Thyroid gland (tissue), 4 donors: ENCODE measurements at regions not wholly inside any gene's neighbourhood (a gene's known extent, or its start where the extent isn't known, plus 50 kb on each side); places are given as distances from the start of the nearest gene placed in this dataset.

ENCODE experiments used
- DNase-seq, 2 donors: peaks; one replicate each; pipeline ENCODE4 v3.0.0-alpha.2; 2019
- H3K27ac ChIP-seq, 3 donors: fragments of 200-600 bp; sonication (generic); 1 replicate in 2 of 3; 2 replicates in 1 of 3; pipeline ENCODE4 v1.5.1; 2016 to 2019; ENCODE audit warnings: mild to moderate bottlenecking in 1 of 3, moderate library complexity in 1 of 3
- H3K27me3 ChIP-seq: fragments of 200-600 bp; sonication (generic); one replicate; pipeline ENCODE4 v1.5.1; 2019
- H3K36me3 ChIP-seq, 2 donors: fragments of 200-600 bp; sonication (generic); one replicate each; pipeline ENCODE4 v1.5.1; 2016 to 2019
- H3K4me1 ChIP-seq, 2 donors: fragments of 200-600 bp; sonication (generic); one replicate each; pipeline ENCODE4 v1.5.1; 2017 to 2019
- H3K4me3 ChIP-seq, 3 donors: fragments of 200-600 bp; sonication (generic); replicated peaks in 1 of 3; 1 replicate in 2 of 3; 2 replicates in 1 of 3; pipeline ENCODE4 v1.5.1; 2016; ENCODE audit warnings: mild to moderate bottlenecking in 1 of 3
- H3K9me3 ChIP-seq: fragments of 200-600 bp; sonication (generic); one replicate; pipeline ENCODE4 v1.5.1; 2017
- POLR2A ChIP-seq, 2 donors: fragments of 450-650 bp; IDR thresholded peaks; one replicate each; pipeline ENCODE4 v1.6.1; 2017; ENCODE audit warnings: antibody characterized with exemption in 2 of 2, mild to moderate bottlenecking in 2 of 2, moderate library complexity in 1 of 2
- WGBS, 2 donors: methylation state at CpG; one replicate each; pipeline ENCODE4 v1.1.5; 2017; 5-methylcytosine and 5-hydroxymethylcytosine counted together
- intact Hi-C: fragments of 100-400 bp; cut with DNase I; formaldehyde crosslinking; loops from one replicate; pipeline ENCODE4 v1.15.1; 2023
- TF ChIP-seq, protein P1 (sequence below), 6 experiments: fragments of 200-600 bp in 3 of 6; fragments of 450-650 bp in 3 of 6; sonication (generic) in 3 of 6; IDR thresholded peaks; one replicate each; pipeline ENCODE4 v1.5.1; 2016 to 2019; ENCODE audit warnings: antibody characterized with exemption in 6 of 6, mild to moderate bottlenecking in 2 of 6, inconsistent platforms in 1 of 6, moderate library complexity in 1 of 6

DNA sequence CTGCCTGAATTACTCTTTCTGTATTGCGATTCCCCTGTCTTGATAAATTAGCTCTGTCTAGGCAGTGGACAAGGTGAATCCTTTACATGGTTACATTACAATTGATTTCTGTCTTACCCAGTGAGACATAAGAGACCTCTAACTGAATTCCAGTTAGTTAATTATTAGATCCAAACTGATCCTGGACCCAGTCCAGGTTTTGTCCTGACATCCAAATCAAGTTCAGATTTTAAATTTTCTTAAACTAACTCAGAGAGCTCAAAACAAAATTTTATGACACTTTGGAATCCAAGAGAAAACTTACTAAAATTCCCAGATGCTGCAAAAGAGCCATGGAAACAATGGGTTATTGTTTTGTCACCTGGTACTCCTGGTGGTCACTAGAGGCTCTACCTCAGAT is 2166.6 kb downstream of the TP53TG3F start:
- WGBS, 2 donors = 69 to 74% methylated on average over 1 of the region's 1 CpG
- H3K27ac ChIP-seq = no peak overlapping the region
- no peak for DNase-seq
- H3K9me3 ChIP-seq = no peaks in the 10 kb centered on the region
- no peaks in the 10 kb centered on the region for H3K4me1 ChIP-seq
- H3K4me3 ChIP-seq = no peak overlapping the region
- no peaks in the 10 kb centered on the region for H3K27me3 ChIP-seq
- intact Hi-C loops = no loop called here
- H3K36me3 ChIP-seq = no peaks in the 10 kb centered on the region
- TF ChIP-seq, protein P1, sequence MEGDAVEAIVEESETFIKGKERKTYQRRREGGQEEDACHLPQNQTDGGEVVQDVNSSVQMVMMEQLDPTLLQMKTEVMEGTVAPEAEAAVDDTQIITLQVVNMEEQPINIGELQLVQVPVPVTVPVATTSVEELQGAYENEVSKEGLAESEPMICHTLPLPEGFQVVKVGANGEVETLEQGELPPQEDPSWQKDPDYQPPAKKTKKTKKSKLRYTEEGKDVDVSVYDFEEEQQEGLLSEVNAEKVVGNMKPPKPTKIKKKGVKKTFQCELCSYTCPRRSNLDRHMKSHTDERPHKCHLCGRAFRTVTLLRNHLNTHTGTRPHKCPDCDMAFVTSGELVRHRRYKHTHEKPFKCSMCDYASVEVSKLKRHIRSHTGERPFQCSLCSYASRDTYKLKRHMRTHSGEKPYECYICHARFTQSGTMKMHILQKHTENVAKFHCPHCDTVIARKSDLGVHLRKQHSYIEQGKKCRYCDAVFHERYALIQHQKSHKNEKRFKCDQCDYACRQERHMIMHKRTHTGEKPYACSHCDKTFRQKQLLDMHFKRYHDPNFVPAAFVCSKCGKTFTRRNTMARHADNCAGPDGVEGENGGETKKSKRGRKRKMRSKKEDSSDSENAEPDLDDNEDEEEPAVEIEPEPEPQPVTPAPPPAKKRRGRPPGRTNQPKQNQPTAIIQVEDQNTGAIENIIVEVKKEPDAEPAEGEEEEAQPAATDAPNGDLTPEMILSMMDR (IDR thresholded peaks at IDR 0.05) = no peak
- TF ChIP-seq POLR2A (IDR thresholded peaks at IDR 0.05) = no peak

DNA sequence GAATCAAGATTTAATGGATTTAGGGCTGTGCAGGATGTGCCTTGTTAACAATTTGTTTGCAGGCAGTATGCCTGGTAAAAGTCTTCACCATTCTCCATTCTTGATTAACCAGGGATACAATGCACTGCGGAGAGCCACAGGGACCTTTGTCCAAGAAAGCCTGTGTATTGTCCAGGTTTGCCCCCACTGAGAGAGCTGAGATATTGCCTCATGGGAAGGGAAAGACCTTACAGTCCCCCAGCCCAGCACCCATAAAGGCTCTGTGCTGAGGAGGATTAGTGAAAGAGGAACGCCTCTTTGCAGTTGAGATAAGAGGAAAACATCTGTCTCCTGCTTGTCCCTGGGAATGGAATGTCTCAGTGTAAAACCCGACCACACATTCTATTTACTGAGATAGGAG is 2169.6 kb downstream of the TP53TG3F start:
- 54 to 55% methylated on average over 3 of the region's 3 CpGs for WGBS, 2 donors

DNA sequence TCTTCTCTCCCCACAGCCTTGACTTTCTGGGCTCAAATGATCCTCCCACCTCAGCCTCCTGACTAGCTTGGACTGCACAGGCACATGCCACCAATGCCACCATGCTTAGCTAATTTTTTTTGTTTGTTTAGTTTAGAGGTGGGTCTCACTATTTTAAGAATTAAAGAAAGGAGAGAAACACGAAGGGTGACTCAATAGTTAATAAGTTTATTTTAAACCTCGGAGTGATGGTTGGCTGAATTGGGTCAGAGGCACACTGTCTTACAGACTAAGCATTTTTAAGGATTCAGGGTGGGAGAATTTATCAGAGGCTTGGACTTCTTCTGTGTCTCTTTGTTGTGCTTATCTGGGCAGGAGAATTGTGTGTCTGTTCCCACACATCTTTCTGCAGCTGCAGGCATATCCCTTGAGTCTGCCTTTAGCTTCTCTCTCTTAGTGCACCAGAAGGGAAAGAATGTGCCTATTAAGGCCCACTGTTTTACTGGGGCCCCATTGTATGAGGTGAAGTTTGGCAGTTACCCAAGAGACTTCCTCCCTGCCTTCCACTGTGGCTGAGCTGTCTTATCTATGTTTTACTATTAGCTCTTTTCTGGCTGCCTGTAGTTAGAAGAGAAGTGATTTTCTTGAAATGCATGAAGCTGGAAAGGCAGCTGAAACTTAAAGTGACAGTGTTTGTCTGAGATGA is 2172.0 kb downstream of the TP53TG3F start:
- no peak for DNase-seq
- 26 to 28% methylated on average over 2 of the region's 2 CpGs for WGBS, 2 donors
- H3K36me3 ChIP-seq = no peaks in the 10 kb centered on the region
- H3K4me1 ChIP-seq = no peaks in the 10 kb centered on the region
- no peak overlapping the region for H3K4me3 ChIP-seq
- H3K27me3 ChIP-seq = no peaks in the 10 kb centered on the region
- intact Hi-C loops = no loop called here
- TF ChIP-seq, protein P1 (IDR thresholded peaks at IDR 0.05) = no peak
- no peak for TF ChIP-seq POLR2A (IDR thresholded peaks at IDR 0.05)
- H3K27ac ChIP-seq = no peak overlapping the region
- no peaks in the 10 kb centered on the region for H3K9me3 ChIP-seq

More for the DNA sequence above, 2169.6 kb downstream of the TP53TG3F start:
- Histone ChIP-seq H3K4me3 (no peak overlapping the region), H3K36me3 (no peaks in the 10 kb centered on the region), H3K9me3 (no peaks in the 10 kb centered on the region), H3K4me1 (no peaks in the 10 kb centered on the region), H3K27me3 (no peaks in the 10 kb centered on the region), H3K27ac (no peak overlapping the region)
- DNase-seq = no peak
- TF ChIP-seq, protein P1 (IDR thresholded peaks at IDR 0.05) = no peak
- TF ChIP-seq POLR2A (IDR thresholded peaks at IDR 0.05) = no peak
- intact Hi-C loops = no loop called here

DNA sequence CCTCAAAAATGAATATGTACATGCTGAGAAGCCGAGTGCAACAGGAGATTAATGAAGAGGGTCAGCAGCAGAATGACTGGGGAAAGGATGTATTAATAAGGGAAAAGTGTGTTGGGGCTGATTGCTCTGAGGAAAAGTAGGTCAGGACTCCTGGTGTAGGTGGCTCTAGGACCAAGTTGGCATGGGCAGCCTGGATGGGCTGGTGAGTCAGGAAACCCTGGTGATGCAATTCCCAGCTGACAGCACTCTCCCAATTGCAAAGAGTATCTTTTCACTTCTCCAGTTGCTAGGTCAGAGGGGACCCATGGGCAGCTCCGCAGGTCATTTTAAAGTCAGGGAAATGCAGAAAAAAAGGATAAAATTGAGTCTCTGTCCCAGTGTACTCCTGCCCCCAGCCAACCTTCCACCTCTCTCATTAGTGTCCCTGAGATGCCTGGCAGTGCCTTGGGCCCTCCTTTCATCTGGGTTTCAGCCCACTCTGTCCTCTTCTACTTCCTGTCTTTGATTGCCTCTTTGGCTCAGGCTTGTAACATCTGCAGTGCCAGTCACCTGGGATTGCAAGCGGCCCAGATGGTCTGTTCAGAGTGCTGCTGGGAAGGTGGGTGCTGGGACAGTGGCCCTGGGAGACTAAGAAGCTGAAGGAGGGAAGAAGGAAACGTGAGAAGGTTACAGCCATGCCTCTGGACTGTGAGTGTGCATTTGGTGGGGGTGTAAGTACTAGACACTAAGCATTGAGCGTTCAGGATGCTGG is 2177.2 kb downstream of the TP53TG3F start:
- WGBS, 2 donors = 40 to 49% methylated on average over 5 of the region's 5 CpGs
- DNase-seq = no peak
- no peaks in the 10 kb centered on the region for H3K4me1 ChIP-seq
- H3K27me3 ChIP-seq = no peaks in the 10 kb centered on the region
- no peak for TF ChIP-seq POLR2A (IDR thresholded peaks at IDR 0.05)
- TF ChIP-seq, protein P1 (IDR thresholded peaks at IDR 0.05) = no peak
- H3K27ac ChIP-seq = no peak overlapping the region
- intact Hi-C loops = no loop called here
- H3K36me3 ChIP-seq = no peaks in the 10 kb centered on the region
- H3K9me3 ChIP-seq = no peaks in the 10 kb centered on the region
- H3K4me3 ChIP-seq = no peak overlapping the region

DNA sequence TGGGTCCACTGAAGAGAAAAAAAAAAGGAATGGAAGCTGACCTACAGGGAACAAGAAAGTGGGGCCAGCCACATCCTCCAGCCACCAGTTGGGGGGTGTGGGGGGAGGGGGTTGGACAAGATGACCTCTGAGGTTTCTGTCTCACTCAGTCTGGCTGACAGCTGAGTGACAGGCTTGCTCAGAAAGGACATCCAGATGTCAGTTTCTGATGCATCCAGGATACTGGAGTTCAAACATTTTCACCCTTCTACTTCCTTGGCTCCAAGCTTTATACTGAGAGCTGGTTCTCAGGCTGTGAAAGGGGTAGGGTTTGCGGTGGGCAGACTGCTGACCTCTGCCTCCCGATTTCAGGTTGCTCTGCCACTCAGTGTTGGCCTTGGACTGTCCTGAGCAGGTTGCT is 2178.3 kb downstream of the TP53TG3F start:
- H3K27me3 ChIP-seq = no peaks in the 10 kb centered on the region
- intact Hi-C loops = no loop called here
- no peaks in the 10 kb centered on the region for H3K4me1 ChIP-seq
- TF ChIP-seq, protein P1 (IDR thresholded peaks at IDR 0.05) = no peak
- DNase-seq = no peak
- no peaks in the 10 kb centered on the region for H3K9me3 ChIP-seq
- no peak overlapping the region for H3K4me3 ChIP-seq
- H3K36me3 ChIP-seq = no peaks in the 10 kb centered on the region
- WGBS, 2 donors = 38 to 45% methylated on average over 2 of the region's 2 CpGs
- H3K27ac ChIP-seq = no peak overlapping the region
